Prostate gland (tissue), 2 donors: ENCODE measurements at regions not wholly inside any gene's neighbourhood (a gene's known extent, or its start where the extent isn't known, plus 50 kb on each side); places are given as distances from the start of the nearest gene placed in this dataset.

Experiments
- CTCF ChIP-seq, 4 experiments: fragments of 200-600 bp in 2 of 4; fragments of 450-650 bp in 2 of 4; sonication (generic) in 2 of 4; IDR thresholded peaks; 1 replicate in 3 of 4; 2 replicates in 1 of 4; pipeline ENCODE4 v1.5.1; 2016 to 2019; ENCODE audit warnings: antibody characterized with exemption in 4 of 4, mild to moderate bottlenecking in 2 of 4, moderate library complexity in 2 of 4
- POLR2A ChIP-seq: fragments of 450-650 bp; IDR thresholded peaks from one replicate; pipeline ENCODE4 v1.6.1; 2016; ENCODE audit warnings: antibody characterized with exemption, mild to moderate bottlenecking

- TF ChIP-seq CTCF (IDR thresholded peaks at IDR 0.05) = no peak
- no peak for TF ChIP-seq POLR2A
Measured at GRCh38 chr4:54513741-54514140, 144.0 kb upstream of the KIT start.
